Non-pigmented ciliary epithelial cell (primary cell): ENCODE measurements at regions not wholly inside any gene's neighbourhood (a gene's known extent, or its start where the extent isn't known, plus 50 kb on each side); places are given as distances from the start of the nearest gene placed in this dataset.
"Not testable (repeated sequence)": the region's sequence is repeated elsewhere in the genome, so short reads cannot be mapped to it uniquely, and the experiment has no call there.

Source experiments
- DNase-seq: peaks from one replicate; pipeline ENCODE4 v3.0.0-alpha.2; 2010; ENCODE audit warnings: low read depth

- DNase-seq = no peak
These were observed 49.7 kb downstream of the SIPA1L2 start for GRCh38 chr1:232579958-232580941.

- no peak for DNase-seq
These were observed 50.5 kb downstream of the SIPA1L2 start for GRCh38 chr1:232579466-232579865.

GRCh38 chr1:232578651-232579195 lies 51.2 kb downstream of the SIPA1L2 start:
- DNase-seq = no peak

GRCh38 chr1:232577772-232578171 lies 52.2 kb downstream of the SIPA1L2 start:
- no peak for DNase-seq

GRCh38 chr1:232576537-232576936 lies 53.4 kb downstream of the SIPA1L2 start:
- DNase-seq = no peak

- no peak for DNase-seq
These were observed 54.2 kb downstream of the SIPA1L2 start for GRCh38 chr1:232575763-232576040.

- DNase-seq = no peak
These were observed 54.8 kb downstream of the SIPA1L2 start for GRCh38 chr1:232574889-232575762.

- DNase-seq = no peak
These were observed 55.9 kb downstream of the SIPA1L2 start for GRCh38 chr1:232574077-232574476.

GRCh38 chr1:232571523-232571922 lies 58.4 kb downstream of the SIPA1L2 start:
- DNase-seq = no peak

- no peak for DNase-seq
These were observed 59.9 kb downstream of the SIPA1L2 start for GRCh38 chr1:232570007-232570406.

- DNase-seq = not testable (repeated sequence)
These were observed 60.4 kb downstream of the SIPA1L2 start for GRCh38 chr1:232569554-232569921.

- DNase-seq = no peak
These were observed 60.9 kb downstream of the SIPA1L2 start for GRCh38 chr1:232568906-232569553.

- DNase-seq = no peak
These were observed 61.5 kb downstream of the SIPA1L2 start for GRCh38 chr1:232568331-232568852.

GRCh38 chr1:232566093-232566492 lies 63.8 kb downstream of the SIPA1L2 start:
- DNase-seq = no peak

GRCh38 chr1:232562855-232563510 lies 67.0 kb downstream of the SIPA1L2 start:
- no peak for DNase-seq

- no peak for DNase-seq
These were observed 68.6 kb downstream of the SIPA1L2 start for GRCh38 chr1:232561381-232561780.

- DNase-seq = no peak
These were observed 69.0 kb downstream of the SIPA1L2 start for GRCh38 chr1:232560940-232561339.

GRCh38 chr1:232558954-232559353 lies 71.0 kb downstream of the SIPA1L2 start:
- no peak for DNase-seq

- no peak for DNase-seq
These were observed 72.3 kb downstream of the SIPA1L2 start for GRCh38 chr1:232557502-232558191.

GRCh38 chr1:232557096-232557495 lies 72.8 kb downstream of the SIPA1L2 start:
- DNase-seq = no peak

GRCh38 chr1:232556351-232556750 lies 73.6 kb downstream of the SIPA1L2 start:
- DNase-seq = no peak
